ENCODE measurements at regions not wholly inside any gene's neighbourhood (a gene's known extent, or its start where the extent isn't known, plus 50 kb on each side); places are given as distances from the start of the nearest gene placed in this dataset.

- no peak for DNase-seq (ENCODE audit: low read depth)
Observed at GRCh38 chr5:175168882-175169507, 275.0 kb downstream of the DRD1 start.

DNA sequence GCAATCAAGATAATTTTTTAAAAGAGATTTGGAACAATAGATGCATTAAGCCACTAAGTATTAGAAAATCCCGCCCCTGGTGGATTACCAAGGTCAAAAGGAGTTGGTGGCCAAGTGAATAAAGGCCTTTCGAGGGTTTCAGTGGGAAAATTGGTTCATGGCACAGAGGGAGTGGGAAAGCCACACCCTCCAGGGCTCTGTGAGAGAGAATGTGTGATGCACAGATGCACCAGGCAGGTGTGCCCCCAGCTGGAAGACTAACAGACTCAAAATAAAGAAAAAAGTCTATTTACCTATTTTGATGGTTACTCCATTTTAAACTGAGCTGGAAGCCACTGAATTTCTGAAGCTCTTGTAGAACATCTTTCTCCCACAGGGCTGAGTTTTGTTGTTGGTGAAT, 278.0 kb downstream of the DRD1 start:
- DNase-seq (ENCODE audit: low read depth) = no peak

DNA sequence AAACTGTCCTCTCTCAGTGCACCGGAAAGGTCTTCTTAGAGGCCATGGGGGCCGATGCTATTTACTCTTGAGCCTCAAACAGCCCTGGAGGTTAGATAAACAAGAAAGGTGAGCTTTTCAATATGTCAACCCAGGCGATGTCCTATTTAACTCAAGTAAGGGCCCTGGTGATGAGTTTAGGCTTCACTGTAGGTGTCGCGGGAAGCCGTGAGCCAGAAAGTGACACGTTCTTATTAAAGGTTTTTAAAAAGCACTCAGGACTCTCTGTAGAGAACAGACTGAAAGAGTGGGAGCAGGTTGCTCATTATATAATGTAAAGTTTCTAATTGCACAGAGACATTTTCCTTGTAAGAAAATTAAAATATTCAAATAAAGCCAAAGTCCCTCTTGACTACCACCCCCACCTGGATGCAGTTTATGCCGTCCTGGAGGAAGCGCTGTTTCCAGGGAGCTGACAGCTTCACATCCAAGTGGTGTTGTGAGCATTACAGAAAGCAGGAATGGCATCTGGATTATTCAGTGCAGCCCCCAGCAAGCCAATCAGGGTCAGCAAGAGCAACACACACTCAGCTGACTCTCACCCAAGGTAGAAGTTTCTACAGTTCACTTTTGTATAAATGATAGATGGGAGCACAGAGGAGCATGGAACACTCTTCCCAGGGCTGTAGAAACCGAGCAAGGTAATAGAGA, 280.3 kb downstream of the DRD1 start:
- no peak for DNase-seq (ENCODE audit: low read depth)

GRCh38 chr5:175162036-175162435, 281.9 kb downstream of the DRD1 start:
- no peak for DNase-seq (ENCODE audit: low read depth)

GRCh38 chr5:175159956-175160355, 284.0 kb downstream of the DRD1 start:
- DNase-seq (ENCODE audit: low read depth) = no peak

DNA sequence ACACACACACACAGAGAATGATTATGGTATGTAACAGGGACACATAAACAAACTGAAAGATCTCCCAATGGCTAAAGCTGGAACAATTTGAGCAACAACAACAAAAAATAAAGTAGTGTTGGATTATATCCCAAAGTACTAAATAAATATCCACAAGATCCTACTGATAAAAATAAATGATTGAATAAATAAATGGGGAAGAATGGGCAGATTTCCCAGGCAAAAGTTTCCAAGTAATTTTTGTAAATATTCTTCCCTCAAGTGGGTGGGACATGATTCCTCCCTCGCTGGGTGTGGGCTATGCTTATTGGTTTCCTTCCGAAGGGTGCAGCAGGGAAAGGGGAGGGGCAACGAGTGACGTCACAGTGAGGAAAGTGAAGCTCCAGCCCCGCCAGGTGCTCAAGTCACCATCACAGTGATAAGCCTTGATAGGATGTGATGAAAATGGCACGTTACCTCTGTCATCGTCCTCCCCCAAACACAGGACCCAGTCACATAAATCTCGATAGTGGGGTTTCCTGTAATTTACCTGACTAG, 295.3 kb downstream of the DRD1 start:
- DNase-seq (ENCODE audit: low read depth) = no peak

DNA sequence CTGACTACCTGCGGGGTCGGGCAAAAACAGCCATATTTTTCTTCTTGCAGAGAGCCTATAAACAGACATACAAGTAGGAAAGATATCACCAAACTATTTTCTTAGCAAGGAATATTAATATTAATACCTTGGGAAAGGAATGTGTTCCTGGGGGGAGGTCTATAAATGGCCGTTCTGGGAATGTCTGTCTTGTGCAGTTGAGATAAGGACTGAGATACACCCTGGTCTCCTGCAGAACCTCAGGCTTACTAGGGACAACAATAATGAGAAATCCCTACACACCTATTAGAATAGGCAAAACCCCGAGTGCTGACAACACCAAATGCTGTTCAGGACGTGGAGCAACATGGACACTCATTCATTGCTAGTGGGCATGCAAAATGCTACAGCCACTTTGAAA, 297.2 kb downstream of the DRD1 start:
- no peak for DNase-seq (ENCODE audit: low read depth)

GRCh38 chr5:175141421-175141820, 302.6 kb downstream of the DRD1 start:
- no peak for DNase-seq (ENCODE audit: low read depth)

DNA sequence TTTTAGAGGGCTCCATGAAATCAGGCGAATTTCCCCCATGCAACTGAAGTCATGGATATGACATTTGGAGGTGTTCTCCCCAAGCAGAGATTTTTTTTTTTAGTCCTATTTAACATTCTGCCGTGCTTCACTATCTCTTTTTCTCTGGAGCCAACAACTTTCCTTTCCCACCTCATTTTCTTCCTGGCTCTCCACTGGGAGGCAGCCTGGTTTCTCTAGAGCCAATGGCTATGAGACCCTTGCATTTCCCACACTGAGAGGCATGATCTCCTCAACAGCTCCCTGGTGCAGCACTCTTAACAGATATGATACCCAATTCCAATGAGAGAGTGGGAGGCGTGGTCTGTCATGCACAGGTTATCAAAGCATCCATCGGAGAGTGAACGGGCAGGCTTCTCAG, 310.8 kb downstream of the DRD1 start:
- no peak for DNase-seq (ENCODE audit: low read depth)

DNA sequence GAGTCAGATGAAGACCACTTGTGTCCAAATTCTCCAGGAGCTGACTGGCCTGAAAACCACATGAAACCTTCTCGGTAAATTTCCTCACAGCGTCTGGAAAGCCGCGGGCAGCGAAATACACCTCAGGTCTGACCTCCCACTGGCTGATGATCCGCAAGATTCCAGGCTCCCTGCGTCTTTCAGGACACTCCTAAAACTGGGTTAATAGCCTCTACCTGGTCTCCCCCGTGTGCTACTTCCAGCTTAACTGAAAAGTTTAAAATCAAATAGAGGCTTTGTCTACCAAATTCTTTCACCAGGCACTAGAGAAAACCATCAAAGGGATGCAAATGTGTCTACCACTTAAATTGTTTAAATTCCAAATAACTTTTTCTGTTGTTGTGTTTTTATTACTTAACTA, 312.6 kb downstream of the DRD1 start:
- no peak for DNase-seq (ENCODE audit: low read depth)

DNA sequence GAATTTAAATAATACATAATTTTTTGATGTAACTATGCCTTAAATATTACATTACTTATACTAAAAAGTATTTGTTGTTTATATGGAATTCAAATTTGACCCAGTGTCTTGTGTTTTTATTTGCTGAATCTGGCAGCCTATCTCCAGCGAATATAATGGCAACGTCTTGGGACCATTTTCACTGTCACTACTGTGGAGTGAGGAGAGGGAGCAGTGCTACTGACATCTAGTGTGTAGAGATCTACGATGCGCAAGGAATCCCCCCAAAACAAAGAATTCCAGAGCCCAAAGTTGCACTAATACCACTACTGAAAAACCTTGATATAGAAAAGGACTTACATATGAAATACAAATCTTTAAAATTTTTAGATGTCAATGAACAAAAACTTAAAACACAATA, 314.4 kb downstream of the DRD1 start:
- DNase-seq (ENCODE audit: low read depth) = no peak

GRCh38 chr5:175129121-175129520, 314.9 kb downstream of the DRD1 start:
- DNase-seq (ENCODE audit: low read depth) = no peak

GRCh38 chr5:175124821-175125220, 319.2 kb downstream of the DRD1 start:
- no peak for DNase-seq (ENCODE audit: low read depth)

- no peak for DNase-seq (ENCODE audit: low read depth)
Observed at GRCh38 chr5:175124251-175124813, 319.6 kb downstream of the DRD1 start.

DNA sequence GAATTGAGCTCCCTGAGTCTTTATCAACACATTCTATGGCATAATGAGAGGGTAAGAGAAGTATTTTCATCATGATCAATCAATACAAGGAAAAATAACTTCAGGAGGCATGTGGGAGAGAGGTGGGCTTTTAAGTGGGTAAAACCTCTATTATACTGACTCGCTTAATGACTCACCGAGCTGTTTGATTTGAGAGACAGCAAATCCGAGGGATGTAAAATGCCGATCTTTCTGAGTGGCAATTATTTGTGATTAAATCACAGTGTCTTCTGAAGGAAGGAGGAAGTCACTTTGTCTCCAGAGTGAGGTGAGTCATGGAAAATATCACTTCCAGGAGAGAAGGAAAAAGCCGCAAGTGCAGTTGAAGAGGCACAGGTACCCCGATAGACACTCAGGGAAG, 320.4 kb downstream of the DRD1 start:
- DNase-seq (ENCODE audit: low read depth) = no peak

DNA sequence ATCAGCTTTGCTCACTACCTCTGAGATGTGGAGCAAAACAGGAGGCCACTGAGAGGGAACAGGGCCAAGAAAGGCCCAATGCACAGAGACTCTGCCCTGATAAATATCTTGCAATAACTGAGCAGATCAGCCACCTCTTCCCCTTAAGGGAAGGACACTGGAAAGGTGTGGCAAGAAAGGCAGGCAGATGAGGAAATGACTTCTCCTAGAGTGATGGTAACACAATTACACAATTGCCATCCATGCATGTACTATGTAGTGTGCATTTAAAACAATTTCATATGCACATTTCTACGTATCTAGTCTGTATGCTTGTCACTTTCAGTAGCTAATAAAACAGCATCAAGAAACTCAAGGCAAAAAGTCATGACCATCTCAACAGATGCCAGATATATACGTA, 322.5 kb downstream of the DRD1 start:
- no peak for DNase-seq (ENCODE audit: low read depth)

- no peak for DNase-seq (ENCODE audit: low read depth)
Observed at GRCh38 chr5:175120412-175120811, 323.6 kb downstream of the DRD1 start.

- DNase-seq (ENCODE audit: low read depth) = no peak
Observed at GRCh38 chr5:175118700-175119309, 325.2 kb downstream of the DRD1 start.

DNA sequence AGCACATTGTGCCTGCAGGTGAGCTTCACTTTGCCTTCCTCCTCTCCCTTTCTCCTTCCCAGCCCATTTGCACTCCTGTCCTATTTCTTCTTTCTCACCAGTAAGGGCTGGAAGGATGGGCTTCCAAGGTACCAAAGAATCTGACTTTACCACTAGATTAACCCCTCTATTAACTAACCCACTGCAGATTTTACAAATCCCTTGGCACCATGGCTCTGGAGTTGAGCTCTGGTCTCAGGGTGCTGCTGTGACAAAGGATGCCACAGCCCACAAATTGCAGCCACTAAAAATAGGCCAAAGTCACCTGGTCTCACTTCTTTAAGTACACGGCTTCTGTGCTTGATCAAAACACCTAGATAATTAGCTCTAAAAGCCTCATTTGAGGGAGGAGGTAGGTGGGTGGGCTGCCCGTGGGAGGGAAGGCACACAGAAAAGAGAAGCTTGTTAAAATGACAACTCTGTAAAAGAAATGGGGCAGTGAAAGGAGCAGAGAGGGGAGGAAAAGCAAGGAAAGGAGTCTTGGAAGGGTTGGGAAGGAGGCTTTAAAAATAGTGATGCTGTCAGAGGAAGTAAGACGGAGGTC, 327.4 kb downstream of the DRD1 start:
- no peak for DNase-seq (ENCODE audit: low read depth)

GRCh38 chr5:175115831-175116230, 328.2 kb downstream of the DRD1 start:
- DNase-seq (ENCODE audit: low read depth) = no peak

GRCh38 chr5:175113947-175114346, 330.0 kb downstream of the DRD1 start:
- no peak for DNase-seq (ENCODE audit: low read depth)

GRCh38 chr5:175109058-175109755, 334.8 kb downstream of the DRD1 start:
- no peak for DNase-seq (ENCODE audit: low read depth)
